PFSK-1 (cell line): ENCODE measurements at regions not wholly inside any gene's neighbourhood (a gene's known extent, or its start where the extent isn't known, plus 50 kb on each side); places are given as distances from the start of the nearest gene placed in this dataset.

Source experiments
- FOXP2 ChIP-seq: optimal IDR thresholded peaks from 2 replicates; pipeline ENCODE3; 2011; ENCODE audit warnings: borderline replicate concordance, control low read depth, inconsistent platforms; ENCODE audit not compliant: insufficient read depth; ENCODE audit errors: extremely low read length, extremely low read depth
- POLR2AphosphoS5 ChIP-seq: IDR thresholded peaks from 2 replicates; pipeline ENCODE4 v1.6.1; 2012; ENCODE audit warnings: low read depth, mild to moderate bottlenecking, control low read depth, low read length, moderate library complexity
- SIN3A ChIP-seq: IDR thresholded peaks from 2 replicates; pipeline ENCODE4 v1.6.1; 2012; ENCODE audit warnings: mild to moderate bottlenecking, low read length, moderate library complexity, borderline replicate concordance; ENCODE audit not compliant: insufficient read depth
- TAF1 ChIP-seq: IDR thresholded peaks from 2 replicates; pipeline ENCODE4 v1.6.1; 2012; ENCODE audit warnings: low read length, control low read depth, borderline replicate concordance; ENCODE audit not compliant: insufficient read depth
- TF ChIP-seq, protein P1 (sequence below), 2 experiments: IDR thresholded peaks; 2 replicates each; pipeline versions ENCODE4 v1.6.1 to v1.8.0; 2011 to 2012; ENCODE audit warnings: low read depth in 2 of 2, low read length in 2 of 2, control low read depth in 1 of 2, inconsistent platforms in 1 of 2, mild to moderate bottlenecking in 1 of 2, moderate library complexity in 1 of 2; ENCODE audit not compliant: insufficient read depth in 1 of 2

DNA sequence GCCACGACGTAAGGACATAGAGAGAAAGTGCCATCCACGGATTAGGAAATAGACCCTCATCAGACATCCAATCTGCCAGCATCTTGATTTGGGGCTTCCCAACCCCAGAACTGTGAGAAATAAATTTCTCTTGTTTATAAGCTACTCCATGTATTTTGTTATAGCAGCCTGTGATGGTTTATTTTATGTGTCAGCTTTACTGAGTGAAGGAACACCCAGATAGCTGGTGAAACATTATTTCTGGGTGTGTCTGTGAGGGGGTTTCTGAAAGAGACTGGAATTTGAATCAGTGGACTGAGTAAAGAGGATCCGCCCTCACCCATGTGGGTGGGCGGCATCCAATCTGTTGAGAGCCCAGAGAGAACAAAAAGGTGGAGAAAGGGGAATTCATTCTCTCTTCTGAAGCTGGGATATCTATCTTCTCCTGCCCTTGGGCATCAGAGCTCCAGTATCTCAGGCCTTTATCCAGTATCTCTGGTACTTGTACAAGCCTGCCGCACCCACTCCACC, 131.5 kb upstream of the ANKFN1 start:
- TF ChIP-seq SIN3A (no peak), POLR2AphosphoS5 (no peak), TAF1 (no peak), FOXP2 (no peak)
- TF ChIP-seq, protein P1, sequence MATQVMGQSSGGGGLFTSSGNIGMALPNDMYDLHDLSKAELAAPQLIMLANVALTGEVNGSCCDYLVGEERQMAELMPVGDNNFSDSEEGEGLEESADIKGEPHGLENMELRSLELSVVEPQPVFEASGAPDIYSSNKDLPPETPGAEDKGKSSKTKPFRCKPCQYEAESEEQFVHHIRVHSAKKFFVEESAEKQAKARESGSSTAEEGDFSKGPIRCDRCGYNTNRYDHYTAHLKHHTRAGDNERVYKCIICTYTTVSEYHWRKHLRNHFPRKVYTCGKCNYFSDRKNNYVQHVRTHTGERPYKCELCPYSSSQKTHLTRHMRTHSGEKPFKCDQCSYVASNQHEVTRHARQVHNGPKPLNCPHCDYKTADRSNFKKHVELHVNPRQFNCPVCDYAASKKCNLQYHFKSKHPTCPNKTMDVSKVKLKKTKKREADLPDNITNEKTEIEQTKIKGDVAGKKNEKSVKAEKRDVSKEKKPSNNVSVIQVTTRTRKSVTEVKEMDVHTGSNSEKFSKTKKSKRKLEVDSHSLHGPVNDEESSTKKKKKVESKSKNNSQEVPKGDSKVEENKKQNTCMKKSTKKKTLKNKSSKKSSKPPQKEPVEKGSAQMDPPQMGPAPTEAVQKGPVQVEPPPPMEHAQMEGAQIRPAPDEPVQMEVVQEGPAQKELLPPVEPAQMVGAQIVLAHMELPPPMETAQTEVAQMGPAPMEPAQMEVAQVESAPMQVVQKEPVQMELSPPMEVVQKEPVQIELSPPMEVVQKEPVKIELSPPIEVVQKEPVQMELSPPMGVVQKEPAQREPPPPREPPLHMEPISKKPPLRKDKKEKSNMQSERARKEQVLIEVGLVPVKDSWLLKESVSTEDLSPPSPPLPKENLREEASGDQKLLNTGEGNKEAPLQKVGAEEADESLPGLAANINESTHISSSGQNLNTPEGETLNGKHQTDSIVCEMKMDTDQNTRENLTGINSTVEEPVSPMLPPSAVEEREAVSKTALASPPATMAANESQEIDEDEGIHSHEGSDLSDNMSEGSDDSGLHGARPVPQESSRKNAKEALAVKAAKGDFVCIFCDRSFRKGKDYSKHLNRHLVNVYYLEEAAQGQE (IDR thresholded peaks at IDR 0.05; ENCODE audit: insufficient read depth in 1 of 2, low read depth in 2 of 2, low read length in 2 of 2), result no peak
